ENCODE measurements at regions not wholly inside any gene's neighbourhood (a gene's known extent, or its start where the extent isn't known, plus 50 kb on each side); places are given as distances from the start of the nearest gene placed in this dataset.

GRCh38 chr1:198377702-198378101, 162.8 kb downstream of the ATP6V1G3 start:
- no peak for TF ChIP-seq CTCF (IDR thresholded peaks at IDR 0.05)
- Mint-ChIP-seq H3K36me3 (peaks cover 10% of the 10 kb centered on the region), H3K27me3 (ENCODE audit: low read depth in 2 of 2) (peaks cover 0 to 9% of the 10 kb centered on the region in 2 donors), H3K4me3 (no peak overlapping the region), H3K27ac (no peak overlapping the region), H3K4me1 (peaks cover 8 to 11% of the 10 kb centered on the region in 2 donors), H3K9me3 (peaks cover 0 to 3% of the 10 kb centered on the region in 2 donors)
- intact Hi-C loops (cut with micrococcal nuclease): no loop called here
- Histone ChIP-seq H3K27me3 (ENCODE audit: control insufficient read depth, insufficient read depth, low read length) (no peaks in the 10 kb centered on the region), H3K4me3 (ENCODE audit: low read length) (no peak overlapping the region), H3K9me3 (ENCODE audit: control insufficient read depth, insufficient read depth, low read length) (peaks cover 3% of the 10 kb centered on the region), H3K36me3 (ENCODE audit: control insufficient read depth, insufficient read depth, low read length) (no peaks in the 10 kb centered on the region), H3K27ac (ENCODE audit: low read length) (no peak overlapping the region), H3K4me1 (ENCODE audit: control insufficient read depth, insufficient read depth, low read length) (no peaks in the 10 kb centered on the region)
- no peak for DNase-seq
- ATAC-seq: no peak

- Mint-ChIP-seq H3K36me3 (peaks cover 10% of the 10 kb centered on the region), H3K9me3 (peaks cover 4% of the 10 kb centered on the region in 2 donors), H3K27ac (no peak overlapping the region), H3K4me1 (no peaks in the 10 kb centered on the region), H3K27me3 (ENCODE audit: low read depth in 2 of 2) (peaks cover 0 to 15% of the 10 kb centered on the region in 2 donors), H3K4me3 (no peak overlapping the region)
- no peaks in the 10 kb centered on the region for H3K27me3 ChIP-seq (ENCODE audit: control insufficient read depth, insufficient read depth, low read length)
- H3K27ac ChIP-seq (ENCODE audit: low read length): no peak overlapping the region
- no peak for TF ChIP-seq CTCF (IDR thresholded peaks at IDR 0.05)
- ATAC-seq (no peak), DNase-seq (no peak)
- no peaks in the 10 kb centered on the region for H3K4me1 ChIP-seq (ENCODE audit: control insufficient read depth, insufficient read depth, low read length)
- intact Hi-C loops (cut with micrococcal nuclease): no loop called here
- no peak overlapping the region for H3K4me3 ChIP-seq (ENCODE audit: low read length)
- no peaks in the 10 kb centered on the region for H3K36me3 ChIP-seq (ENCODE audit: control insufficient read depth, insufficient read depth, low read length)
- H3K9me3 ChIP-seq (ENCODE audit: control insufficient read depth, insufficient read depth, low read length): peaks cover 3% of the 10 kb centered on the region
These were observed 166.2 kb downstream of the ATP6V1G3 start for GRCh38 chr1:198374288-198374687.

GRCh38 chr1:198373376-198373775, 167.1 kb downstream of the ATP6V1G3 start:
- no peaks in the 10 kb centered on the region for H3K36me3 ChIP-seq (ENCODE audit: control insufficient read depth, insufficient read depth, low read length)
- ATAC-seq (no peak), DNase-seq (no peak)
- Mint-ChIP-seq H3K4me3 (no peak overlapping the region), H3K4me1 (no peaks in the 10 kb centered on the region), H3K36me3 (peaks cover 10% of the 10 kb centered on the region), H3K27ac (no peak overlapping the region), H3K27me3 (ENCODE audit: low read depth in 2 of 2) (peaks cover 0 to 15% of the 10 kb centered on the region in 2 donors), H3K9me3 (peaks cover 4% of the 10 kb centered on the region in 2 donors)
- H3K9me3 ChIP-seq (ENCODE audit: control insufficient read depth, insufficient read depth, low read length): peaks cover 3% of the 10 kb centered on the region
- WGBS (ENCODE audit: insufficient coverage): 95% methylated on average over 3 of the region's 3 CpGs
- no peak for TF ChIP-seq CTCF (IDR thresholded peaks at IDR 0.05)
- no peaks in the 10 kb centered on the region for H3K4me1 ChIP-seq (ENCODE audit: control insufficient read depth, insufficient read depth, low read length)
- no peak overlapping the region for H3K4me3 ChIP-seq (ENCODE audit: low read length)
- no peaks in the 10 kb centered on the region for H3K27me3 ChIP-seq (ENCODE audit: control insufficient read depth, insufficient read depth, low read length)
- intact Hi-C loops (cut with micrococcal nuclease): no loop called here
- no peak overlapping the region for H3K27ac ChIP-seq (ENCODE audit: low read length)
